AG08395 (cell line): ENCODE measurements at regions not wholly inside any gene's neighbourhood (a gene's known extent, or its start where the extent isn't known, plus 50 kb on each side); places are given as distances from the start of the nearest gene placed in this dataset.

ENCODE experiments used
- DNase-seq: peaks from one replicate; pipeline ENCODE4 v3.0.0; 2012; ENCODE audit warnings: mixed read lengths, low spot score

- DNase-seq: no peak
These were observed 163.7 kb upstream of the CELF2 start for GRCh38 chr10:10853954-10854353.

DNA sequence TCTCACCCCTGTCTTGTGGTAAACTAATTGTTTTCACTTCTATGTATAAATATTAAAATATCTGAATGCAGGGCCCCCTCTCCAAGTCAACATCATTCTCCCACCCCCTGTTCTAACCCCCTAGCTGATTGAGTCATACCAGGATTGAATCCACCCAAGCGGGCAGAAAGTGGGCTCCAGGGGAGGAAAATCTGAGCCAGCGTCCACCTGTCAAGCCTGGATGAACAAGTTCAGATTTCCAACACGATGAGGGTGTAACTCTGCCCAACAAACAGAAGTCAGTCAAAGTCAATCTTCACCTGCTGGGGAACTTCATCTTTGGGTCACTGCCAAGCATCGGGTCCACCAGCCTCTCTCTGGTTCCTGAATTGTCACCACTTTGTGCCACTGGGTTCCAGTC is 162.9 kb upstream of the CELF2 start:
- no peak for DNase-seq

GRCh38 chr10:10855151-10855581 is 162.5 kb upstream of the CELF2 start:
- DNase-seq: no peak

- no peak for DNase-seq
These were observed 157.2 kb upstream of the CELF2 start for GRCh38 chr10:10860455-10860976.

DNA sequence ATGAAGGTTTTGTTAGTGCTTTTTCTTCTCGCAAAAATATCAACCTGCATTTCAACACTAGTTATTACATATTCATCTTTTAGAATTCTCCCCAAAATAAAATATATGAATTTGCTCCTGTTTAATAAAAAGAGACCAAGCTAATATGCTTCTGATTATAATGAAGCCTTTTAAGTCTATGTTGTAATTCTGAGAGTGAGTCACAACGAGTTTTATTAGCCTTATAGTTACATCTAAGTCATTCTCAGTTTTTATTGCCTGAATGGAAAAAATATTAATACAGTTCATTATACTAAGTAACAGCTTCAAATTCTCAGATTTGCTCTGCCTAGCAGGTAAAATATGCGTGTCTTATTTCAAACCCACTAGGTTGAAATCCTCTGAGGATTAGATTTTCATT is 152.4 kb upstream of the CELF2 start:
- DNase-seq: no peak

DNA sequence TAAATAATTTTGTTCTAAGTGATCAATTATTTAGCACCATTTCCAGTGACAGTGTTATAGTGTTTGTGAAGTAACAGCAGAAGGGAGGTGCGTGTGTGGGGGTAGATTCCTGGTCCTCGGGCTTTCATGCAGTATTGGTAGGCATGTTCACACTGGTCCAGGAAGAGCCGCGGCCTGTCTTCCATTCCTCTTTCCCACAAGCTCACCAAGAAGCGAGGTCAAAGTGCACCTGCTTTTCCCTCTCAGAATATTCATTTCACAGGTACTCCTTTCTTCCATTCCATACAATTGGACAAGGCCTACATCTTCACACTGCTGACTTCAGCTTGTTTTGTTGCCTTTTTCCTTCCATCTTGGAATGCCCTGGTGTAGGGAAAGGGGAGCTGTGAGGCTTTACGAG is 151.8 kb upstream of the CELF2 start:
- DNase-seq: no peak

GRCh38 chr10:10869592-10869991 is 148.1 kb upstream of the CELF2 start:
- no peak for DNase-seq

DNA sequence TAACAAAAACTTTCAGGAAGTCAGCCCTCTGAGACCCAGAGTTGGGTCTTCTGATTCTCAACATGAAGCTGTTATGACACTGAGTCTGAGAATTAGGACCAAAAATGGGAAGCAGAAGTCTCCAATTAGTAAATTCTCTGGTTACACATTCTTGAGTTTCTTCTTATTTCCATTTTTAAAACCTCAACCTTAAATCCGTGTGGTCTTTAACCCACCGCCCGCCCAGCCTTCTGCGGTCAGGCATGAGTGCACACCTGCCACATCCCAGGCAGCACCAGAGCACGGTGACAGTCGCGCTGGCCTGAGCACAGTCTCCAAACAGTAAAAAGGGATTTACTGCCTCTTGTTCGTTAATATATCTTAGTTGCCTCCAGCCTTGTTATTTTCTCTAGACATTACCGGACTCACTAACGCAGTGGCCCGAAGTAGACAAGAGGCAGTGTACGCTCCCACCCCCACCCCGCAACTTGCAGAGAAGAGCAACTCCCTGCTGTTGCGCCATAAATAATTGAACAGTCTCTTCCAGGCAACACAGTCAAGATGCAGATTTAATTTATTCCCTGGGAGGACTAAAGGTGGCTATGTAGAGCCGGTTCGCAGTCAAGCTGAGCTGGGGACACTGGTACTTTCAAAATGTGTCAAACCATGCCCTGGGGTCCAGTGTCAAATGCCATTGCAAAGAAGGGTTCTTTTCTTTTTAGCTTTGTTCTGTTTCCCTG is 147.0 kb upstream of the CELF2 start:
- no peak for DNase-seq

DNA sequence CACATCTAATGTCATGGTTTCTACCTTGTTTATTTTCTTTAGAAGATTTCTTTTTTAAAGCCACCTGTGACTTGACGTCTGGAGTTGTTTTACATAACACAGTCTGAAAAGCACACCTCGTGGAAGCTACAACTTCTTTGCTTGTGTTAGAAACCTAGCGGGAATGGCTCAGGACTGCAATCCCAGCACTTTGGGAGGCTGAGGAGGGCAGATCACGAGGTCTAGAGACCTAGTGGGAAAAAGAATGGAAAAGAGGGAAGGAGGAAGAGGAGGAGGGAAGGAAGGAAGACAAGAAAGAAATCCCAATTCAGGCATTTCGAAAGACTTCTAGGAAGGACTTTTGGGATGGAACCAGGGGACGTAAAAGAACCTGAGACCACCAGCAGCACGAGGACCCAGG is 146.3 kb upstream of the CELF2 start:
- DNase-seq: no peak

DNA sequence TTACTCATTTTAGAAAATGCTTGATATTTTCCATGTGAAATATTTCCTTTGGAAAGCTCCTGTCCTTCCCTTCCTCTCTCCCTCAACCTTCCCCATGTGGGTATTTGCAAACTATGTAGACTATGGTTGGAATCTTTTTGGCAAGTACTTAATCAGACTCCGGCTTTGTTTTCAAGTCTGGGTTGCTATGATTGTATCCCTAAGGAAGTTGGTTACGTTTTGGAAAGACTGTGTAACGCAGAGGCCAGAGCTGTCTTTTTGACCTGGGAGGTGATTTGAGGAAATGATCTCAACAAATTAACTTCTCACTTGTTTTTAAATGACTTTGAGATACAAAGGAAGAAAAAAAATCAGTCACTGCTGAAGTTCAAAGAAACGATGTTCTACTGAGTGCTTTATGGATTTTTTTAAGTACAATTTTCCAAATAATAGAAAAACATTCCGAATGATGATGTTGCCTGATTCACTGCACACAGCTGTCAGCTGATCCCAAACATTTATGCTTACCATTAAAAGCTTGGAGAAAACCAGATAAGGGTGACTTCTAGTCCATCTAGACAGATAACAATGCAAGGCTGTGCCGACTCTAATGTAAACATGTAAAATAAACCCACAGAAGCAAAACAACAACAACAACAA is 145.5 kb upstream of the CELF2 start:
- DNase-seq: peak; percentile 77

DNA sequence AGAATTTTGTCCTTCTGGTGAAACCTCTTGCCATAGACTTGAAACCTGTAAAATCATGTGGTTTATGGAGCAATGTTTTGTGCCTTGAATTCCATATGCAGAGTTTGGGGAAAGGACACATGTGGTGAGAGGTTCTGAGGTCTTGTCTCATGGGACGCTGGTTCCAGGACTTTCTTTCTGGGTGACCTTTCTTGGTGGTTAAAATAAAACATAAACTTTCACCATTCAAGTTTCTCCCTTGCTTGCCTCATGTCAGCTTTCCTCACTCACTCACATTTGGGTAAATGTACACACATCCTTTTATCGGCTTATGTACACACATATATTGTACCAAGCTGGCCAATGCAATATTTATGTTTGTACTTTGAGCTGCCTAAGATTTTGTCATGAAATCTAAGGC is 144.9 kb upstream of the CELF2 start:
- peak; percentile 3 for DNase-seq

DNA sequence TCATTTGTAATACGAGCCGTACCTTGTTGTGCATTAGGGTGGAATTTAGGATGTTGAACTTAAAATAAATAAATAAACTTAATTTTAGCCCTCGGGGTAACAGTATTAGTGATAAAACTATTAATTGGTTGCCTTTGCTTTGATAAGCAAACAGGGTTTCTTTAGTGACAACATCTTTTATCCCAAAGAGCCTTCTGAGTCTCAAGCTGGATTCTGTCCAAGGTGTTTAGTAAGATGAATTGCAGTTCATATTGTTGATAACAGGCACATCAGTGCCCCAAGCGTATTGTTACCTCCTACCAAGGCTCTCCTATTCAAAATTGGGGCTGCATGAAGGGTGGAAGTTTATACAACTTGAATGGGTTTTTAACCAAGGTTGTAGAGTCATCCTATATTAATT is 144.4 kb upstream of the CELF2 start:
- DNase-seq: no peak

DNA sequence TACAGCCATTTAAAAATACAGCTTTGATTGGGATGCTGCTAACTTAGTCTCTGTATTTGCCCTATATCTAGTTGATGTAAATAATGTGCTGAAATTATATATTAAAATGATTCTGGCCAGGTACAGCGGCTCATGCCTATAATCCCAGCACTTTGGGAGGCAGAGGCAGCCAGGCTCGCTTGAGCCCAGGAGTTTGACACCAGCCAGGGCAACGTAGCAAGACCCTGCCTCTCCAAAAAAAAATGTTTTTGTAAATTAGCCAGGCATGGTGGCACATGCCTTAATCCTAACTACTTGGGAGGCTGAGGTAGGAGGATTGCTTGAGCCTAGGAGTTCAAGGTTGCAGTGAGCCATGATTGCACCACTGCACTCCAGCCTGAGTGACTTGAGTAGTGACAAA is 143.8 kb upstream of the CELF2 start:
- DNase-seq: no peak

- DNase-seq: no peak
These were observed 138.7 kb upstream of the CELF2 start for GRCh38 chr10:10878963-10879362.

DNA sequence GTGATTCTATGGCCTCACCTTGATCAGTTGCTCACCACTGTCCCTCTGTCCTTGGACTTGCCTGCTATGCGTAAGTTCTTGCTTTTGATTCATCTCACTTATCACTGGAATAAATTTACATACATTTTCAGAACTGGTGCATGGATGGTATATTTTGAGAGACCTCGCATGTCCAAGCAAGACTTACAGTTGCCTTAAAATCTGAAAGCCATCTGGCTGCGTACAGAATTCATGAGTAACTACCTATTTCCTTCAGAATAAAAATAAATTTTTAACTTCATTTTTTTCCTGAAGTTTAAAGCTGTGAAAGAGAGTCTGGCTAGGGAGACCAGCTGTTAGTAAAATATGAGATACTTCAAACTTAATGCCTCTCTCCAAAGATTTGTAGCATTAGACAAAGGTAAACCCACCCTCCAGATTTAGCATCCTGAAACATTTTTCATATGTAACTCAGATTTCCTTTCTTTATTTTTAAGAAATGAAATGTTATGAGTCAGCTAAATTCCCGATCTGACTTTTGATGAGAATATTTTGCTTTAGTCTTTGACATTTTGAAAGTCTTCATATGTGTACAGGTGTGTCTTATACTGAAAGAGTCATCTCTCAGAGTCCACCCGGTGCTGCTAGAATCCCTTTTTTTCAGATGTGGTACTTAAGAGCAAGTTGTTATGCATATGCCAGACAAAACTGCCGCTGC is 136.4 kb upstream of the CELF2 start:
- DNase-seq: no peak

- DNase-seq: no peak
These were observed 133.9 kb upstream of the CELF2 start for GRCh38 chr10:10883737-10884136.

DNA sequence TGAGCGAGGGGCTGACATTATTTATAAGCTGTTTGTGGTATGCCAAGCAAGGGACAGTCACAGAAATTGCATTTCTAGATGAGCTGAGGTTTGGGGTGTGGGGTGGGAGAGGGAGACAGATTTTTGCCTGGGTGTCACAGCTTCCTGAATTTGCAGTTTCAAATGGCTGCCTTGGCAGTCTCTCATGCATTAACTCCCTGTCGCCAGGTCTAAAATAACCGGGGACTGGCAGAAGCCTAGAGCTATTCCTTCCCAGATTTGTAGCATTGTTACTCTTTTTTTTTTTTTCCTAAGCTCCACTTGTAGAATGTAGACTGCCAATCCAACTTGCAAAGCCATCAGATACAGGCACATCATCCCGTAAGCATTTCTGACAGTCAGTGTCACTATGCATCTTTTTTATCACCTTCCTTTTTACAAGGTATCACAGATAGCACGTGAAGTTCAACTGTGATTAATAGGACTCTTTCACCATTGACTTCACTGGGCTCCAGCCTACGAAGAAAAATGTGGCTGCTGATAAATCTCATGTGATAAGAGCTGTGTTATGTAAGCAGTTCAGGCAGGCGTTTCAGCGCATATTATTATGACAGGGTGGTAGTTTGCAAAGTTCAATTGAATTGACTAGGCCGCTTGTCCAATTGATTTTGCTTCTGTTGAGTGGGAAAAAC is 130.7 kb upstream of the CELF2 start:
- DNase-seq: no peak

- DNase-seq: peak; percentile 45
These were observed 126.3 kb upstream of the CELF2 start for GRCh38 chr10:10891124-10892082.

- no peak for DNase-seq
These were observed 125.3 kb upstream of the CELF2 start for GRCh38 chr10:10892290-10892875.

DNA sequence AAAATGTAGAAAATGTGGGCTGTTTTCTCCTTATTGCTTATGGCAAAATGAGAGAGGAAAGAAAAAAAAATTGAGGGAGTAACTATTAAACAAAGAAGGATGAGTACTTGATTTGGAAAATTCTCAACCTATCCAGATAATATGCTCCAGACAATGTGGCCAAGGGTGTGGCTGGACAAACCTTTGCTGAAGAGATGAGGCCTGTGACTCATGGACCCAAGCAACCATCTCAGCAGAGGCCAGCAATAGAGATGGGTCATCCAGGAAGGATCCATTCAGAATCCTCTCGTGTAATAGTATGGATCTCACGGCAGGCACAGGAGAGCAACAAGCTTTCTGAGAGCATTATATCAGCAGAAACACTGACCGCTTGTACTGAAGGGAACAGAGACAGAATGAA is 120.3 kb upstream of the CELF2 start:
- DNase-seq: peak; percentile 10

DNA sequence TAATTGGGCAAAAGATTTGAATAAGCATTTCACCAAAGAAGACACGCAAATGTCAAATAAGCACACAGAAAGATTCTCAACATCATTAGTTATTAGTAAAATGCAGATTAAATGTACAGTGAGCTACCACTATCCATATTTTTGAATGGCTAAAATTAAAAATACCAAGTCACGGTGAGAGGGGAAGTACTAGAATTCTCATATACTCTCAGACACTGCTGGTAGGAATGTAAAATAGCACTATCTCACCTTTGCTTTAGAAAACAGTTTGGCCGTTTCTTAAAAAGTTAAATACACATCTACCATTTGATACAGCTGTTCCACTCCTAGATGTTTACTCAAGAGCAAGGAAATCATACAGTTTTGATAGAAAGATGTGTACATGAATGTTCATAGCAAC is 115.8 kb upstream of the CELF2 start:
- no peak for DNase-seq
